Stimulated activated CD8-positive, alpha-beta memory T cell treated with anti-CD3 and anti-CD28 coated beads, Interleukin-15, amount 100 ng/mL, for 1 hour (primary cell): ENCODE measurements at regions not wholly inside any gene's neighbourhood (a gene's known extent, or its start where the extent isn't known, plus 50 kb on each side); places are given as distances from the start of the nearest gene placed in this dataset.
"Not testable (repeated sequence)": the region's sequence is repeated elsewhere in the genome, so short reads cannot be mapped to it uniquely, and the experiment has no call there.

Experiments
- DNase-seq: peaks from one replicate; pipeline ENCODE4 v3.0.0-alpha.2; 2020; ENCODE audit warnings: low read depth

DNA sequence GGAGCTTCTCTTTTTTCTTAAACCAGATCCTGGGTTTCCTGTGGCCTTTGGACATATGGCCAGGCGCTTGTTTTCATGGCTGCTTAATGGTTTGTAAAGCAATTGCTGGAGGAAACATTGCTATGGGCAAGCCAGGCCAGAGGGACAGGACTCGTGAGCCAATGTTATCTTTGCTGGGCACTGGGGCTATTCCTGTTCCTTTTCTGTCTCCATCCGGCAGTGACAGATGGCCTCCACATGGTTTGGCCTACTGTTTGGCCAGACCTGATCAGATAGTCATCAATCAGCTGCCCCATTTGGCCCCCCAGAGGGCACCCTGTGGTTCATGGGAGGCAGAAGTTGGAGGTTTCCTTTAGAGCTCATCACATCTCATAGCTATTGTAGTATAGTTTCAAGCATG is 326.1 kb upstream of the ROPN1 start:
- no peak for DNase-seq

DNA sequence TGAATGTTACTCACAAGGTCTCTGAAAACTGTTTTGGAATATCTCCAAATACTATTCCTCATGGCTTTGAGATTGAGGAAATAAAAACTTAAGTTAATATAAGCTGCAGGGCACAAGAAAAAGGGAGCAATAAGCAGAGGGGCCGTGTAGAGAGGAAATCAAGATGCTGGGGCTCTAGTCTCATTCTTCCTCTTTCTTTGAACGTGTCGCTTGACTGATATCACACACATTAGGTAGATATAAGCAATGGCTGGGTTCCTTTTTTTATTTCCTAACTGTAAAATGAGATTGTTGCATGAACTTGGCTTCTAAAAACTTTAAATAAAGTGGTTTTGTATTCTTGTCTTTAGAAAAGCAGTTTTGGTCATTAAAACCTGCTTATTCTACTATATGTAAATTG is 326.7 kb upstream of the ROPN1 start:
- DNase-seq: no peak

- no peak for DNase-seq
These were observed 329.1 kb upstream of the ROPN1 start for GRCh38 chr3:124320976-124321375.

DNA sequence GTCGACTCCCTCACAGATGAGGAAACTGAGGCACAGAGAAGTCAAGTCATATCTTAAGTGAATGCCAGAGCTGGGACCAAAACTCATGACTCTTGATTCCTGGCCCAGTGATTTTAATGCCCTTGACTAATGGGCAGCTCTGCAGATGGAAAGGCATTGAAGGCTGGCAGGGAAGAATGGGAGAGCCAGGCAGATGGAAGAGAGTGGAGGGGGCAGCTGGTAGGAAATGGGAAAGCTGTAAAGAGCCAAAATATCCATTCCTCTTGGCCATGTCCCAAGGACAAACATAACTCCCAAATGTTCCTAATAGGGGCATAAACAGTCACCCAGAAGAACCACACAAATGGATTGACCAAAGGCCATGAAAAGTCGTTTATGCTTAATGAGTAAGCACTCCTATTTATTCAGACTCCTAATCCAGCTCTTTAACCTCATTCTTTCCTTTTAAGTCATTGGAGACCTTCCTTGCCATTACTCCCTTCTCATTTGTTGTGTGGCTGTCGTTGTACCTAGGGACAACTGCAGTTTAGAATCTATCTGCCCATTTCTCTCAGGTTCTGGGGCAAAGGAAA is 330.5 kb upstream of the ROPN1 start:
- no peak for DNase-seq

- DNase-seq: no peak
These were observed 331.0 kb upstream of the ROPN1 start for GRCh38 chr3:124322966-124323365.

- DNase-seq: no peak
These were observed 333.3 kb upstream of the ROPN1 start for GRCh38 chr3:124325248-124325647.

DNA sequence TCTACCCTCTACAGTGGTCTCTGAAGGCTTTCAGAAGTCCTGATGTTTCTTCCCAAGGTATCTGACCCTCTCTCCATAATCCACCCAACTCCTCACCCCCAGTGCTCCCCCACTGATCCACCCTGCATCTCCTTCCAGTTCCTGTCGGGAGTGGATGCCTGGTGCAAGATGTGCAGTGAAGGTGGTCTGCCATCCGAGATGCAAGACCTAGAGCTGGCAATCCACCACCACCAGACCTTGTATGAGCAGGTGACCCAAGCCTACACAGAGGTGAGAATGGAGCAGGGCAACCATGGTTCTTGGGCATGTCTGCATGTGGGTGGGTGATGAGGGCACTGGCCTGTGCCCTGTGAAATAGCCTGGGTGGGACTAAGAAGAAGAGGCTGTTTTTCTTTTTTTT is 337.8 kb upstream of the ROPN1 start:
- no peak for DNase-seq

DNA sequence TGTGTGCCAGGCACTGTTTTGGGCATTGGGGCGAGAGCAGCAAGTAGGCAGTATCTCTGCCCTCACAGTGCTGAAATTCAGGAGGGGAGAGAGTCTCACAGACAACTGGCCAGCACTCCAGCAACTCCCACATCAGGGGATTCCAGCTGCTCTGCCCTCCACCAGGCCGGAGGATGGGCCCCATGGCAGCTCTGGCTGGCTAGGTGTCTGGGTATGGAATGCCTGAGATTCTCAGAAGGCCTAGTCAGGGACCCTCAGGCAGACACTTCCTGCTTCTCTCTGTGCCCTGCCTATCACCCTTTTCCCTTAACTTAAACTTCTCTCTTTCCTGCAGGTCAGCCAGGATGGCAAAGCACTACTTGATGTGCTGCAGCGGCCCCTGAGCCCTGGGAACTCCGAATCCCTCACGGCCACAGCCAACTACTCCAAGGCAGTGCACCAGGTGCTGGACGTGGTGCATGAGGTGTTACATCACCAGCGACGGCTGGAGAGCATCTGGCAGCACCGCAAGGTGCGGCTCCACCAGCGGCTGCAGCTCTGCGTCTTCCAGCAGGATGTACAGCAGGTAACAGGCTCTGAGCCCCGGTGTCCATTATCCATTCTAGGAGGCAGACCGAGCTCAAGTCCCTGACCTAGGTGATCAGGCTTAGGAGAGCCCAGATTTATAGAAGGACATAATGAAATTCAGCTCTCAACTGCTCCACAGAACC is 342.2 kb upstream of the ROPN1 start:
- no peak for DNase-seq

DNA sequence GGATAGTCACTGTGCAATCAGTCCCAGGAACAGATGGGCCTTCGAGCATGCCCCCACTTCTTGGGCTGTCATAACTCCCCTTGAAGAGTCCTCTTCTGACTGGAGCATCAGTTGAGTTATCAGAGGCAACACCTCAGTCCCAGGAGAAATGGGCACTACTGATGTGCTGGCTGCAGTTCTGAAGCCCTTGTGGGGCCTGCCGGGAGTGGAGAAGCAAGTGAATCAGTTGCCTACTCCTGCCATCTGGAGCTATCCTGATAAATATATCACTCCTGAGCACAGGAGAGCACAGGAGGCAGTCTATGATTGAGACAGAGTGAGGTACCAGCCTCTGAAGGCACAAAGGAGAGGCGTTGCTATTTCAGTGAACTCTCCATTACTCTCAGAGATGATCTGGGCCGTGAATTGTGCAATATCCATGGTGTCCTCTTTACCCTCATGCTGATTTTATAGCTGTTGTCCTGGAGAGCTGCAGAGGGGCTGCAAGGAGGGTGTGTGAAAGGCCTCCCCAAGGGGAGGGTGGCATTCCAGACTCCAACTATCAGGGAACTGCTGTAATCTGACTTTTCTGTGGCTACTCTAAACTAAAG is 344.2 kb upstream of the ROPN1 start:
- no peak for DNase-seq

DNA sequence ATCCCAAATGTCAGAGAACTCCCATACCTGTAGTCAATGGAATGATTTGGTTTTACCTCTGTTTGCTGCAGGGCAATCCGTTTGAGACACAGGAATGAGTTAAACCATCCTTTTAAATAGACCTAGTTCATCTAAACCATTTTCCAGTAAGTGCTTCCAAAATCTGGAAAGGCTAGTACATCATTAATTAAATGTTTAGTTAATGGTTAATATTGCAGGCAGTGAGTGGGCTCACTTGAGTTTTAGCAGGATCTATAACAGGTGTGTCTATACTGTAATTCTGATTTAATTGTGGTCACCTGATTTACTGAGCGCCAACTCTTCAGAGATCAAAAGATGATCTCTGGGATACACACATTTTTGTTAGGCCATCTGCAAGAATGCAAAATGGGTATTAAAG is 353.9 kb upstream of the ROPN1 start:
- no peak for DNase-seq

DNA sequence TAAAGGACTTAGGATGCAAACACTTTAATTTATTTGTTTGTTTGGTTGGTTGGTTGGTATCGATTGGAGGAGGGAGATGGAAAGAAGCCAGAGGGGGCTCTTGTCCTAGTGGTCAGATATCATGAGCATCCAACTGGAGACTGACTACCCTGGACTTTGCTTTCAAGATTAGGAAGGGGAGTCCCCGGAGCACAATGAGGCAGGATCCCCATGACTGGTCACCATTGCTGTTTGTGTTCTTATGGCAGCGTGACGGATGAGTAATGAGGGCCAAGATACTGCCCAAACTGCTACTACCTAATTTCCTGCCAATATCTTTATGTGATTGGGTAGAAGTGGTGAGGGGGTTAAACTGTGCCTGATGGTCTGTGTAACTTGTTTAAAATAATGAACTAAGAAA is 354.6 kb upstream of the ROPN1 start:
- no peak for DNase-seq

DNA sequence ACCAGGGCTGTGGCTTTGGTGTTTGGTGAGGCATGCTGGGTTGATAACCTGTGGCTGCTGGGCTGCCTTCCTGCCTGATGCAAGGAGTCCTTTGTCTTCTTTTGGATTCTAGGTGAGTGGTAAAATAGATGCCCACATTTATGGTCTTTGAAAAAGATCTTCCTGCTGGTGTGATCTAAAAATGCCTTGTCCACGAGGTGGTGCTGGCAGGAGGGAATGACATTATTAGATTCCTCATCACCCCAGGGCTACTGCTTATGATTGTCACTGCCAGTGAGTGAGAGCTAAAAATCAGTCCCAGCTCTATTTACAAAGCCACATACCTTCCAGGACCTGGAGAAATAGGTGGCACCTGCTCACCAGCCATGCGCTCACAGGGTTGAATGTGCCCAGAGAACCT is 355.5 kb upstream of the ROPN1 start:
- DNase-seq: no peak

DNA sequence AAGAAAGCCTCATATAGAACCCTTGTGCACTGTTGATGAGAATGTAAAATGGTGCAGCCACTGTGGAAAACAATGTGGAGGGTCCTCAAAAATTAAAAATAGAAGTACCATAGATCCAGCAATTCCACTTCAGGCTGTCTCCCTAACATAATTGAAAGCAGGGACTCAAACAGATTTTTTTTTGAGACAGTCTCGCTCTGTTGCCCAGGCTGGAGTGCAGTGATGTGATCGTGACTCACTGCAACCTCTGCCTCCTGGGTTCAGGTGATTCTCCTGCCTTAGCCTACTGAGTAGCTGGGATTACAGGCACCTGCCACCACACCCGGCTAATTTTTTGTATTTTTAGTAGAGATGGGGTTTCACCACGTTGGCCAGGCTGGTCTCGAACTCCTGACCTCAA is 356.6 kb upstream of the ROPN1 start:
- DNase-seq: not testable (repeated sequence)

GRCh38 chr3:124351430-124352148 is 359.7 kb upstream of the ROPN1 start:
- no peak for DNase-seq

- DNase-seq: no peak
These were observed 360.2 kb upstream of the ROPN1 start for GRCh38 chr3:124352149-124352539.

GRCh38 chr3:124353691-124354090 is 361.8 kb upstream of the ROPN1 start:
- DNase-seq: no peak

DNA sequence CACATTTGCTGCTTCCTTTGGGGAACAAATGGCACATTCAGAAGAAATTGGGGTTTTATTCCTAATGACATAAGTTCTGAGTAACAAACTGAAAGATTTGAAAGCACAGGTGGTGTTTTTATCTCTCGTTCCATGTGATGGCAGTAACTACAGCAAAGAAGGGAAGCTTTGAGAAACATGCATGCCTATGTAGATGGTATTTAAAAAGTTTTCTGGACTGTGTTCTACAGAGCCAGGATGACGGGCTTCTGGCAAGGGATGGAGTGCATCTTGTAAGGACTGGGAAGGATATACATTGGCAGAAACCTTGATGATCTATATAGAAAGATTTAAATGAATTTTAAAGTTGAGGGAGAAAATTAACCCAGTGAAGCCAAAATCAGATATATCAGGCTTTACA is 362.2 kb upstream of the ROPN1 start:
- no peak for DNase-seq

GRCh38 chr3:124358156-124358555 is 366.2 kb upstream of the ROPN1 start:
- DNase-seq: no peak

DNA sequence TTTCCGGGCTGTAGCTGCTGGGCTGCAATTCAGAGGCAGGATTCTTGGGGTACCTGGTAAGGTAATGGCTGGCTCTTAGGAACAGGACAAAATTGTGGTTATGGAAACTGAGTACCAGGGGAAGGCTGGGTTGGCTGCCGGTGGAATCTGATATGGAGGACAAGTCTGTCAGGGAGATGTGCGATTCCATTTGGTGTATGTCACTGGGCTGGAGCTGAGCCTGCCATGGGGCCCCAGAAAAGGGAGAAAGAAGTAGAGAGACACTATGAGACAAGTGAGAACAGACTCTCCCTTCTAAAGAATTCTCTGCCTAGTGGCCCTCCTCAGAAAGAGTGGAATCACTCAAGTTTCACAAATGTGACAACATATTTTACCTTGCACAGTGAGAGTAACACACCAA is 368.2 kb upstream of the ROPN1 start:
- DNase-seq: no peak

DNA sequence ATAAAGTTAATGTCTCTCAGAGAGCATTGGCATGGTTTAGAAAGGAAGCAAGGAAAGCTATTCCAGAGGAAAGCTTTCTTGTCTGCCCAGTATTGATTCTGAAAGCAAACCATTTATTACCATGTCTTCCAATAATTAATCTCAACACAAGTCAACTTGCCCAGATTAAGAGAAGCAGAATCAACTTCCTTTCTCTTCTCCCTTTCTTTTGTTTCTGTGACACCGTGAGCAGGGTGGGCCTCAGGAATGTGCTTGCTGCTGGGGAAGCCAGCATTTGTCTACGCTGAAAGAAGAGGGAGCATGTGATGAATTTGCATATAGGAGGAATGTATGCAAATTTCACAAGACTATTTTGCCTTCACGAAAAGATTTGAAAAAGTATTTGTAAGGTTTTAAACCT is 368.6 kb upstream of the ROPN1 start:
- no peak for DNase-seq

- DNase-seq: no peak
These were observed 368.7 kb upstream of the UMPS start for GRCh38 chr3:124361566-124361965.

DNA sequence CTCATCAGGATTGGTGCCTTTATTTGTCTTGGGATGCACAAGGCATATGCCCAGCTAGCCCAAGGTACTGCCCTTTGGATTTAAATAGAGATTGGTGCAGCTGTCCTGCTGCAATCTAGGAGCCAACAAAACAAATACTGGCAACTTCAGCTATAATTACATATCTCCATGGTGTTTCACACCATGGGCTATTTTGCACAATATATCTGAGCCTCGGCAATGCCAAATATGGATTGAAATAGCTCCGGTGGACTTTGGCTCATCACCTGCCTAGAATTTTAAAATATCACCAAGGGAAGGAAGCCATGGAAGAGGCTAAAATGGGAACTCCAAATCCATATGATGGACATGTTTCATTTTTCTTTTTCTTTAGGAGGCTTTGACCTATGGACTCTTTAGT is 367.8 kb upstream of the UMPS start:
- no peak for DNase-seq

GRCh38 chr3:124363476-124363875 is 366.8 kb upstream of the UMPS start:
- DNase-seq: no peak
